ENCODE measurements at regions not wholly inside any gene's neighbourhood (a gene's known extent, or its start where the extent isn't known, plus 50 kb on each side); places are given as distances from the start of the nearest gene placed in this dataset.
"Not testable (repeated sequence)": the region's sequence is repeated elsewhere in the genome, so short reads cannot be mapped to it uniquely, and the experiment has no call there.

DNA sequence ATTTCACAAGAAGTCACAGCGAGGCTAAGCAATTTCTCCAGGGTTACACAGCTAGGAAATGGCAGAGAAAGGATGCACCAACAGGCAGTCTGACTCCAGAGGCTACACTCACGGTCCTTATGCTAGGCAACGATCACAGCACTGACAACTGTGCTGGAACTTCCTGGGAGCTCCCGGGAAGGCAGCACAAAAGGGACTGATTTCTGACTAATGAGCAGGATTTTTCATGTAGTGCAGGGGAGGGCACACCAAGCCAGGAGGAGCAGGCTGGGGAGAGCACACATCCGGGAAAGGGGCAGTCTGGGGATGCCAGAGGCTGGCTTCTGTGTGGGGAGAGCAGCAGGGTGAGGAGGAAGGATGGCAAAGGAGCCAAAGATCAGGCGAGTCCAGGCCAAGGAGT, 486.7 kb downstream of the OMA1 start:
- H3K4me3 ChIP-seq, result no peak overlapping the region
- H3K4me1 ChIP-seq, result no peaks in the 10 kb centered on the region
- H3K9me3 ChIP-seq, result no peaks in the 10 kb centered on the region
- TF ChIP-seq, protein P1, sequence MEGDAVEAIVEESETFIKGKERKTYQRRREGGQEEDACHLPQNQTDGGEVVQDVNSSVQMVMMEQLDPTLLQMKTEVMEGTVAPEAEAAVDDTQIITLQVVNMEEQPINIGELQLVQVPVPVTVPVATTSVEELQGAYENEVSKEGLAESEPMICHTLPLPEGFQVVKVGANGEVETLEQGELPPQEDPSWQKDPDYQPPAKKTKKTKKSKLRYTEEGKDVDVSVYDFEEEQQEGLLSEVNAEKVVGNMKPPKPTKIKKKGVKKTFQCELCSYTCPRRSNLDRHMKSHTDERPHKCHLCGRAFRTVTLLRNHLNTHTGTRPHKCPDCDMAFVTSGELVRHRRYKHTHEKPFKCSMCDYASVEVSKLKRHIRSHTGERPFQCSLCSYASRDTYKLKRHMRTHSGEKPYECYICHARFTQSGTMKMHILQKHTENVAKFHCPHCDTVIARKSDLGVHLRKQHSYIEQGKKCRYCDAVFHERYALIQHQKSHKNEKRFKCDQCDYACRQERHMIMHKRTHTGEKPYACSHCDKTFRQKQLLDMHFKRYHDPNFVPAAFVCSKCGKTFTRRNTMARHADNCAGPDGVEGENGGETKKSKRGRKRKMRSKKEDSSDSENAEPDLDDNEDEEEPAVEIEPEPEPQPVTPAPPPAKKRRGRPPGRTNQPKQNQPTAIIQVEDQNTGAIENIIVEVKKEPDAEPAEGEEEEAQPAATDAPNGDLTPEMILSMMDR (IDR thresholded peaks at IDR 0.05), result no peak
- no peak for TF ChIP-seq POLR2A (IDR thresholded peaks at IDR 0.05)
- no peak overlapping the region for H3K27ac ChIP-seq
- no peak for DNase-seq
- H3K27me3 ChIP-seq, result no peaks in the 10 kb centered on the region
- no peaks in the 10 kb centered on the region for H3K36me3 ChIP-seq

DNA sequence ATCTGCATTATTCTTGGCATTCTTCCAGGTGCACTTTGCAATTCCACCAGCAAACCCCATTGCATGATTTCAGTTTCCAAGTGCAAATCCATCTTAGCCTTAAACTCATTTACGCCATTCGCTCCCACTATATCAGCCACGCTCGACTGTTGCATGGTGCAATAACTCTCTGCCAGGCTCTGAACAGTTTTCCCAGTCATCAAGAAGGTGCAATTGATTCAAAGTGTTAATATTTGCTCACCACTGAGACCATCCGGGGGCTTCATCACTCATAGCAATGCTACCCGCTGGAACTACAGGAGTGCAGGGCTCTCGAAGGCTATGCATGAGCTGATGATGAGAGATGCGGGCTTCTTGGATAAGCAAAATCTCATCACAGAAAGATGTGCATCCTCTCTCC, 488.2 kb downstream of the OMA1 start:
- no peaks in the 10 kb centered on the region for H3K4me1 ChIP-seq
- TF ChIP-seq, protein P1 (IDR thresholded peaks at IDR 0.05), result no peak
- no peak for TF ChIP-seq POLR2A (IDR thresholded peaks at IDR 0.05)
- no peak overlapping the region for H3K4me3 ChIP-seq
- H3K9me3 ChIP-seq, result no peaks in the 10 kb centered on the region
- DNase-seq, result no peak
- no peaks in the 10 kb centered on the region for H3K36me3 ChIP-seq
- H3K27ac ChIP-seq, result no peak overlapping the region
- H3K27me3 ChIP-seq, result no peaks in the 10 kb centered on the region

DNA sequence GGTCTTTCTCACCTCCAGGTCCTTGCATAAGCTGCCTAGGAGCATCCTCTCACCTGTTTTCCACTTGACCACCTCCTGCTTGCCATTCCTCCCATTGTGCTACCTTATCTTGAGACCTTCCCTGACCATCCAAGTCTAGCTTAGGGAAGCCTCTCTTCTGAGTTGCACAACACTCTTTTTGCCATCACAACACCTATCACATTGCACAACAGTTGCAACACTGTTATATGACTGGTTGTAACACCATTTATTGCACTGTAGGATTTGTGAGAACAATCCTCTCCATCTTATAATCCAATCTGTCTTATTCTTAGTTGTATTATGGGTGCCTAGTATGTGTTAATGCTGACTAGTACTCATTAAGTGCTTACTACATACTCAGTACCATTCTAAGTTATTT, 488.7 kb downstream of the OMA1 start:
- H3K4me1 ChIP-seq, result no peaks in the 10 kb centered on the region
- no peak overlapping the region for H3K27ac ChIP-seq
- no peaks in the 10 kb centered on the region for H3K36me3 ChIP-seq
- H3K9me3 ChIP-seq, result no peaks in the 10 kb centered on the region
- H3K27me3 ChIP-seq, result no peaks in the 10 kb centered on the region
- TF ChIP-seq POLR2A (IDR thresholded peaks at IDR 0.05), result no peak
- TF ChIP-seq, protein P1 (IDR thresholded peaks at IDR 0.05), result no peak
- no peak for DNase-seq
- H3K4me3 ChIP-seq, result no peak overlapping the region

DNA sequence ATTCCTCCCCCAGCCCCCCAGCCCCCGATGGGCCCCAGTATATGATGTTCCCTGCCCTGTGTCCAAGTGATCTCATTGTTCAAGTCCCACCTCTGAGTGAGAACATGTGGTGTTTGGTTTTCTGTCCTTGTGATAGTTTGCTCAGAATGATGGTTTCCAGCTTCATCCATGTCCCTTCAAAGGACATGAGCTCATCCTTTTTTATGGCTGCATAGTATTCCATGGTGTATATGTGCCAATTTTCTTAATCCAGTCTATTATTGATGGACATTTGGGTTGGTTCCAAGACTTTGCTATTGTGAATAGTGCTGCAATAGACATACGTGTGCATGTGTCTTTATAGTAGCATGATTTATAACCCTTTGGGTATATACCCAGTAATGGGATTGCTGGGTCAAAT, 495.3 kb downstream of the OMA1 start:
- H3K9me3 ChIP-seq, H3K27me3 ChIP-seq, H3K36me3 ChIP-seq, DNase-seq, H3K4me1 ChIP-seq, H3K4me3 ChIP-seq, H3K27ac ChIP-seq: not testable (repeated sequence)

DNA sequence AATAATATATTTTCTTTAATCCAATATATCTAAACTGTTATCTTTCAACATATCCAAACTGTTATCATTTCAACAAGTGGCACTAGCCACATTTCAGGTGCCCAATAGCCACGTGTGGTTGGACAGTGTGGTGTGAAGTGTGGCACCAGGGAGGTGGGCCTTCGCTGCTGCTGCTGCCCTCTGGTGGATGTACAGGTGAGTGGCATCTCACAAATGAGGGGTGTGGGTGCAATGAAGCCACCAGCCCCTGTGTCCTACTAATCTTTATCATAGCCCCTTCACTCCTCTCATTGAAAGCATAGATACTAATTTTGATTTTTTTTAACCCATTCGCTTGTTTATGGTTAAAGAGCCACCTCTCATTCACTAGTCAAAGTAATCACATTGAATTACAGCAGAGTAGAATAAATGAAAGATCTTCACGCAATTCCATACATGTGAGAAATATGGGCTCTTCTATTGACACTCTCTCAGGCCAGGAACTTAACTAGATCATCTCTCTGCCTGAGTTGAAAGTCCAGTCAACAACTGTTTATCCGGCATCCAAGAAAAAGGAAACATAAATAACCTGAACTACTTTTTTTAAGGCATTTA, 499.2 kb downstream of the OMA1 start:
- Histone ChIP-seq H3K4me1 (no peaks in the 10 kb centered on the region), H3K4me3 (no peak overlapping the region), H3K27me3 (no peaks in the 10 kb centered on the region), H3K9me3 (no peaks in the 10 kb centered on the region), H3K36me3 (no peaks in the 10 kb centered on the region), H3K27ac (no peak overlapping the region)
- no peak for TF ChIP-seq POLR2A (IDR thresholded peaks at IDR 0.05)
- TF ChIP-seq, protein P1 (IDR thresholded peaks at IDR 0.05), result peak in 4 of 6 experiments; percentile 56 to 65 (median 59)
- DNase-seq, result peak in 1 of 3 donors; percentile 66

DNA sequence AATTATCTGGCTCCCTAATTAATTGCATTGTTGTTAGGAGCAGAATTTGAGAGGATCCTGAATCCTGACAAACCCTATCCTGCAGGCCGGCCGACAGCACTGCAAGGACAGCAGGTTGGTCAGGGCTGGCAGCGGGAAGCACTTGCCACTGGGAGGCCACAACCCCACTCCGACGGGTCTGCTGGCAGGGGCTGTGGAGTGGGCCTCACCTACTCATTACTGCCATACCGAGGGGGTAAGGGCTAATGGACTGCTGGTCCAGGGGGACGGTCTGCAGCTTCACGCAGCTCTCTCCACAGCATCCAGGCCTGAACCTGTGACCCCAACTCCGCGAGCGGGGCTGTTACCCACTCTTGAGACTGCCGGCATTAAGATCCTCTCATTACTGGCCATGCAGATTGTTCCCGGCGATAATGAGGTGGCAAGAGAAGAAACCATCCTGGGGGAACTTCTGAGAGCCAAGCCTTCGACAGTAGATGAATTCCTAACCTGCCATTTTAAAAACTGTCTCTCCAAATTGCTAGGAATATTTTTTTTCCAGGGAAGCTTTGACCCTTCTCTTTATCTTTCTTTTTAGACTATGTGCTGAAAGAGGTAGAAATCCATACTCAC, 501.3 kb downstream of the OMA1 start:
- no peaks in the 10 kb centered on the region for H3K4me1 ChIP-seq
- TF ChIP-seq, protein P1 (IDR thresholded peaks at IDR 0.05), result no peak
- TF ChIP-seq POLR2A (IDR thresholded peaks at IDR 0.05), result no peak
- no peak for DNase-seq
- H3K27me3 ChIP-seq, result no peaks in the 10 kb centered on the region
- no peak overlapping the region for H3K27ac ChIP-seq
- no peak overlapping the region for H3K4me3 ChIP-seq
- no peaks in the 10 kb centered on the region for H3K36me3 ChIP-seq
- H3K9me3 ChIP-seq, result no peaks in the 10 kb centered on the region

Measured in Peyer's patch (tissue), 4 donors.